Immature natural killer cell (primary cell): ENCODE measurements at regions not wholly inside any gene's neighbourhood (a gene's known extent, or its start where the extent isn't known, plus 50 kb on each side); places are given as distances from the start of the nearest gene placed in this dataset.

Source experiments
- DNase-seq, 3 donors: peaks; one replicate each; pipeline ENCODE4 v3.0.0; 2022; ENCODE audit warnings: mixed read lengths in 1 of 3
- H3K27ac Mint-ChIP-seq, 6 donors: one replicate each; pipeline ENCODE4 v1.8.0; 2020; ENCODE audit warnings: mixed read lengths in 6 of 6, mild to moderate bottlenecking in 5 of 6, inconsistent platforms in 4 of 6, moderate library complexity in 3 of 6
- H3K27me3 Mint-ChIP-seq, 3 donors: one replicate each; pipeline ENCODE4 v1.8.0; 2020 to 2021; ENCODE audit warnings: low read depth in 3 of 3, mild to moderate bottlenecking in 3 of 3, mixed read lengths in 3 of 3, moderate library complexity in 3 of 3, inconsistent platforms in 1 of 3
- H3K36me3 Mint-ChIP-seq, 3 donors: one replicate each; pipeline ENCODE4 v1.8.0; 2020; ENCODE audit warnings: mixed read lengths in 3 of 3, inconsistent platforms in 2 of 3, mild to moderate bottlenecking in 2 of 3
- H3K4me1 Mint-ChIP-seq, 2 donors: one replicate each; pipeline ENCODE4 v1.8.0; 2020; ENCODE audit warnings: inconsistent platforms in 2 of 2, mild to moderate bottlenecking in 2 of 2, mixed read lengths in 2 of 2, moderate library complexity in 1 of 2
- H3K4me3 Mint-ChIP-seq, 5 donors: one replicate each; pipeline ENCODE4 v1.8.0; 2020; ENCODE audit warnings: mild to moderate bottlenecking in 5 of 5, mixed read lengths in 5 of 5, inconsistent platforms in 3 of 5, moderate library complexity in 3 of 5
- H3K9me3 Mint-ChIP-seq, 6 donors: one replicate each; pipeline ENCODE4 v1.8.0; 2020; ENCODE audit warnings: mild to moderate bottlenecking in 6 of 6, mixed read lengths in 6 of 6, inconsistent platforms in 4 of 6, moderate library complexity in 3 of 6

DNA sequence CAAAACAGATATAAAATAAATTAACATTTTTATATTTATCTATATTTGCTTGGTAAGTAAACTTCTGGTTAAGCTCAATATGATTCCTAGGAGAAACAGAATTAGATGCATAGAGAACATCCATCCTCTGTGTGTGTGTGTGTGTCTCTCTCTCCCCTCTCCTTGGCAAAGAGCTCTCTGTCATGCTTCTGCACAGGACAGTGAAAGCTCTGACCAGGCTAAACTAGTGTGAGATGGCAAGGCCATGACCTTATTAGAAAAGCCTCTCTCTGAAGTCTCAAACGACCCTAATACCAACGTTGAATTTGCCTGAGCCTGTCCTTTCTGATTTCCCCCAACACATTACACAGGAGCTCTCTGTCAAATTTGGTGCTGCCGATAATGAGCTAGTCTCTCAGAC lies 746.0 kb downstream of the VGLL3 start:
- Mint-ChIP-seq H3K36me3 (peaks cover 0 to 3% (median 0%) of the 10 kb centered on the region in 3 donors), H3K27me3 (peaks cover 0 to 2% (median 0%) of the 10 kb centered on the region in 3 donors), H3K4me3 (no peak overlapping the region), H3K9me3 (peaks cover 3 to 49% (median 18%) of the 10 kb centered on the region in 6 donors), H3K27ac (no peak overlapping the region), H3K4me1 (no peaks in the 10 kb centered on the region)
- DNase-seq = no peak

- no peak for DNase-seq
- Mint-ChIP-seq H3K27ac (no peak overlapping the region), H3K27me3 (no peaks in the 10 kb centered on the region), H3K9me3 (peaks cover 2 to 40% (median 10%) of the 10 kb centered on the region in 6 donors), H3K4me3 (no peak overlapping the region), H3K4me1 (no peaks in the 10 kb centered on the region), H3K36me3 (no peaks in the 10 kb centered on the region)
Measured at GRCh38 chr3:86239946-86240345, 751.0 kb downstream of the VGLL3 start.

DNA sequence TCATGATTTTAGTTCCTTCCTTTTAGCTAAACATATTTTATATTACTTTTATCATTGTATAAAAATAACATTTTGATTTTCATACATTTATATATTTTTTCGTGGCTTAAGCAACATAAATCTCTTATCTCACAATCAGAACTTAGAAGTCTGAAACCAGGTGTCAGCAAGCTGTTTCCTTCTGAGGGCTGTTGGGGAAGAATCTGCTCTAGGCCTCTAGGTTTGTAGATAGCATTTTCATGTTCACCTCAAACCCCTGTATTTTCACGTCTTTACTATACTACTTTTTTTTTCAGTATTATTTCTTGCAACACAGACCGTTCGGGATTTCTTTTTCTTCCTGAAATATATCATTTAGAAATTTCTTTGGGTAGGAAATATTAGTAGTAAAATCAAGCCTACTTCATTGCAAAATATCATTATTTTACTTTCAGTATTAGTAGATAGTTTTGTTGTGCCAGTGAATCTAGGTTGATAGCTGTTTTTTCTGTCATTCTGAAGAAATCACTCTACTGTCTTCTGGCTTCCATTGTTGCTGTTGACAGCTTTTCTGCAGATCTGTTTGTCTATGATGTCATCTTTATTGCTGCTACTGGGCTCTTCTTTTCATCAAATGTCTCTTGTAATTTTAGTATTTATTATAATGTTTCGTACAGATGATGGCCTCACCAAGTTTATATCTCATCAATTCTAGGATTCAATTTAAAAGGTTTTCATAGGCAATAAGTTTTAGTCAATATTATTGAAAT lies 756.3 kb downstream of the VGLL3 start:
- peaks cover 2 to 33% (median 5%) of the 10 kb centered on the region in 6 donors for H3K9me3 Mint-ChIP-seq
- H3K27ac Mint-ChIP-seq = no peak overlapping the region
- no peaks in the 10 kb centered on the region for H3K36me3 Mint-ChIP-seq
- H3K4me3 Mint-ChIP-seq = no peak overlapping the region
- H3K27me3 Mint-ChIP-seq = no peaks in the 10 kb centered on the region
- DNase-seq = no peak
- H3K4me1 Mint-ChIP-seq = no peaks in the 10 kb centered on the region

GRCh38 chr3:86230762-86231161 lies 760.2 kb downstream of the VGLL3 start:
- Mint-ChIP-seq H3K27me3 (no peaks in the 10 kb centered on the region), H3K4me1 (no peaks in the 10 kb centered on the region), H3K36me3 (no peaks in the 10 kb centered on the region), H3K4me3 (no peak overlapping the region), H3K9me3 (peaks cover 0 to 26% (median 4%) of the 10 kb centered on the region in 6 donors), H3K27ac (no peak overlapping the region)
- DNase-seq = no peak

GRCh38 chr3:86229775-86230094 lies 761.2 kb downstream of the VGLL3 start:
- DNase-seq = no peak

GRCh38 chr3:86229086-86229774 lies 761.7 kb downstream of the VGLL3 start:
- Mint-ChIP-seq H3K4me1 (no peaks in the 10 kb centered on the region), H3K9me3 (peaks cover 2 to 29% (median 4%) of the 10 kb centered on the region in 6 donors), H3K4me3 (no peak overlapping the region), H3K27me3 (no peaks in the 10 kb centered on the region), H3K36me3 (no peaks in the 10 kb centered on the region), H3K27ac (no peak overlapping the region)
- DNase-seq = no peak

More at GRCh38 chr3:86229775-86230094, 761.2 kb downstream of the VGLL3 start:
- H3K9me3 Mint-ChIP-seq = peaks cover 3 to 28% (median 4%) of the 10 kb centered on the region in 6 donors
- no peak overlapping the region for H3K27ac Mint-ChIP-seq
- no peaks in the 10 kb centered on the region for H3K4me1 Mint-ChIP-seq
- no peak overlapping the region for H3K4me3 Mint-ChIP-seq
- H3K27me3 Mint-ChIP-seq = no peaks in the 10 kb centered on the region
- H3K36me3 Mint-ChIP-seq = no peaks in the 10 kb centered on the region

DNA sequence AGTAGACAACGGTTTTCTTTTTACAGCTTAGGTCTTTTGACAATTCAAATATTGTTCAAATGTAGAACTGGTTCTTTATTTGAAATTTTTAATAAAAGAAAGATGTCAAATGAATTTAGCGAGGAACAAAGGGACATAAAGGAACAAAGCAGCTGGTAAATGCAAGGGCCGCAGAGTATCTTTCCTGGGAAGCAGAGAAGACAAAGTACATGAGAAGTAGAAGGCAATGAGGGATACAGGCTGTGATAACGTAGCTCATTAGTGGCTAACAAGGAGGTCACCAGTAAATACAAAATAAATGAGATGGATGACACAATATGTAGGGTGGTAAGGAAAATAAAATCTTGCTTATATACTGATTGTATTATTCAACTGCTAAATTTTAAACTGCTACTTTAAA lies 762.8 kb downstream of the VGLL3 start:
- no peak overlapping the region for H3K4me3 Mint-ChIP-seq
- H3K27me3 Mint-ChIP-seq = no peaks in the 10 kb centered on the region
- H3K36me3 Mint-ChIP-seq = no peaks in the 10 kb centered on the region
- no peaks in the 10 kb centered on the region for H3K4me1 Mint-ChIP-seq
- DNase-seq = no peak
- H3K27ac Mint-ChIP-seq = no peak overlapping the region
- peaks cover 2 to 23% (median 5%) of the 10 kb centered on the region in 6 donors for H3K9me3 Mint-ChIP-seq

- no peak for DNase-seq
- Mint-ChIP-seq H3K9me3 (peaks cover 8 to 36% (median 14%) of the 10 kb centered on the region in 6 donors), H3K27me3 (no peaks in the 10 kb centered on the region), H3K27ac (no peak overlapping the region), H3K4me1 (no peaks in the 10 kb centered on the region), H3K36me3 (no peaks in the 10 kb centered on the region), H3K4me3 (no peak overlapping the region)
Measured at GRCh38 chr3:86225461-86225860, 765.5 kb downstream of the VGLL3 start.

- Mint-ChIP-seq H3K36me3 (no peaks in the 10 kb centered on the region), H3K4me3 (no peak overlapping the region), H3K27ac (no peak overlapping the region), H3K4me1 (no peaks in the 10 kb centered on the region), H3K9me3 (peaks cover 8 to 38% (median 23%) of the 10 kb centered on the region in 6 donors), H3K27me3 (no peaks in the 10 kb centered on the region)
- no peak for DNase-seq
Measured at GRCh38 chr3:86221601-86222000, 769.3 kb downstream of the VGLL3 start.

- H3K9me3 Mint-ChIP-seq = peaks cover 6 to 47% (median 28%) of the 10 kb centered on the region in 6 donors
- H3K4me3 Mint-ChIP-seq = no peak overlapping the region
- H3K27me3 Mint-ChIP-seq = no peaks in the 10 kb centered on the region
- no peaks in the 10 kb centered on the region for H3K36me3 Mint-ChIP-seq
- H3K4me1 Mint-ChIP-seq = no peaks in the 10 kb centered on the region
- no peak for DNase-seq
- no peak overlapping the region for H3K27ac Mint-ChIP-seq
Measured at GRCh38 chr3:86208772-86209171, 782.2 kb downstream of the VGLL3 start.

GRCh38 chr3:86182606-86183005 lies 808.3 kb downstream of the VGLL3 start:
- no peaks in the 10 kb centered on the region for H3K4me1 Mint-ChIP-seq
- no peaks in the 10 kb centered on the region for H3K36me3 Mint-ChIP-seq
- no peak overlapping the region for H3K4me3 Mint-ChIP-seq
- no peaks in the 10 kb centered on the region for H3K27me3 Mint-ChIP-seq
- H3K9me3 Mint-ChIP-seq = peaks cover 10 to 71% (median 28%) of the 10 kb centered on the region in 6 donors
- DNase-seq = no peak
- no peak overlapping the region for H3K27ac Mint-ChIP-seq

- no peaks in the 10 kb centered on the region for H3K4me1 Mint-ChIP-seq
- no peak for DNase-seq
Measured at GRCh38 chr3:86180696-86181095, 810.3 kb downstream of the VGLL3 start.

GRCh38 chr3:86178095-86178494 lies 812.9 kb downstream of the VGLL3 start:
- peaks cover 0 to 2% (median 0%) of the 10 kb centered on the region in 3 donors for H3K27me3 Mint-ChIP-seq
- H3K4me3 Mint-ChIP-seq = no peak overlapping the region
- H3K9me3 Mint-ChIP-seq = peaks cover 4 to 68% (median 21%) of the 10 kb centered on the region in 6 donors
- DNase-seq = no peak
- H3K27ac Mint-ChIP-seq = no peak overlapping the region
- peaks cover 0 to 4% (median 0%) of the 10 kb centered on the region in 3 donors for H3K36me3 Mint-ChIP-seq
- H3K4me1 Mint-ChIP-seq = no peaks in the 10 kb centered on the region

More at GRCh38 chr3:86180696-86181095, 810.3 kb downstream of the VGLL3 start:
- H3K4me3 Mint-ChIP-seq = no peak overlapping the region
- H3K27ac Mint-ChIP-seq = no peak overlapping the region
- peaks cover 3 to 67% (median 23%) of the 10 kb centered on the region in 6 donors for H3K9me3 Mint-ChIP-seq
- H3K36me3 Mint-ChIP-seq = no peaks in the 10 kb centered on the region
- no peaks in the 10 kb centered on the region for H3K27me3 Mint-ChIP-seq

GRCh38 chr3:86176445-86176784 lies 814.5 kb downstream of the VGLL3 start:
- Mint-ChIP-seq H3K36me3 (peaks cover 0 to 4% (median 0%) of the 10 kb centered on the region in 3 donors), H3K27ac (no peak overlapping the region), H3K4me1 (no peaks in the 10 kb centered on the region), H3K27me3 (peaks cover 0 to 2% (median 0%) of the 10 kb centered on the region in 3 donors), H3K9me3 (peaks cover 3 to 63% (median 21%) of the 10 kb centered on the region in 6 donors), H3K4me3 (no peak overlapping the region)
- no peak for DNase-seq
